ENCODE measurements at regions not wholly inside any gene's neighbourhood (a gene's known extent, or its start where the extent isn't known, plus 50 kb on each side); places are given as distances from the start of the nearest gene placed in this dataset.
"Not testable (repeated sequence)": the region's sequence is repeated elsewhere in the genome, so short reads cannot be mapped to it uniquely, and the experiment has no call there.

DNA sequence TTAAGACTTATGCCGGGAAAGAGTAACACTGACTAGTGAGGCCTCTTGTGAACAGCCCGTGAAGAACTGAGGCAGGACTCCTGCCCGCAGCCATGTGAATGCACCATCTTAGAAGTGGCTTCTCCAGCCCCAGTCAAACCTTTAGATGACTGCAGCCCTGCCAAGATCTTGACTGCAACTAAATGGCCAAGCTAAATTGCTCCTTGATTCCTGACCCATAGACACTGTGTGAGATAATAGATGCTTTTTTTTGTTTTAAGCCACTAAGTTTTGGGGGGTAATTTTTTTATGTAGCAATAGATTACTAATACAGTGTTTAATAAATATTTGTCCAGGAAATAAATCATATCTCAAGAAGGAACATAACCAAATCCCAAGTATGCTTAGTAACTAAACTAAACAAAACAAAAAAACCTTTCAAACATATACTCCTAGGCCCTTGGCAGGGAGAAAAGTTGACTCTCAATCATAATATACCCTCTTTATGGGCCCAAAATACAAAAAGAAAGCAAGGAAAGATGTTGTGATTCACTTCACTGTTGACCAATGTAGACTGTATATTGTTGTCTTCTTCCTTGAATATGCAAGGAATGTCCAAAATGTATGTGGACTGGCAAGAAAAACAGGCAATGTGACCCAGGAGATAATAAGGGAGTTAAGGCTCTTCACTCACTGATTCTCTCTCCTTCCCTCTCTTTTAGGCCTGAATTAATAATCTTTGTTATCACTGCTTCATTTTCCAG lies 79.7 kb upstream of the ZNF366 start:
- no peak for DNase-seq

DNA sequence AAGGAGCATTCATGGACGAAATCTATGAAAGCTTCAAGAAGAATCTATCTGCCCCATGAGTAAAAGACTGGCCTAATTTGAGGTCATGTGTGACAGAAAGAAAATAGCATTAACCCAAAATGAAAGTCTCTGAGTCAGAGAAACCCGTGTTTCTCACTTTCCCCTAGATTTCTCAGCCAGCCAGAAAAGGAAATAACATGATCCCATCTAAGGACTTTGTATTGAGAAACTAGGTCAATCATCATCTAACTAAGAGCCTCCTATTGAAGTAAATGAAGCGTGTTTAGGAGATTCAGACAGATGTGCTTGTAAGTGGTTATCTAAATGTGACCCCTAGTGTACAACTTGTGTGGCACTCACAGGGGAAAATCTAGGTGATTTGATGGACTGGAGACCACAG lies 77.3 kb upstream of the ZNF366 start:
- DNase-seq: no peak

- not testable (repeated sequence) for DNase-seq
These were observed 72.1 kb upstream of the ZNF366 start for GRCh38 chr5:72579290-72579689.

DNA sequence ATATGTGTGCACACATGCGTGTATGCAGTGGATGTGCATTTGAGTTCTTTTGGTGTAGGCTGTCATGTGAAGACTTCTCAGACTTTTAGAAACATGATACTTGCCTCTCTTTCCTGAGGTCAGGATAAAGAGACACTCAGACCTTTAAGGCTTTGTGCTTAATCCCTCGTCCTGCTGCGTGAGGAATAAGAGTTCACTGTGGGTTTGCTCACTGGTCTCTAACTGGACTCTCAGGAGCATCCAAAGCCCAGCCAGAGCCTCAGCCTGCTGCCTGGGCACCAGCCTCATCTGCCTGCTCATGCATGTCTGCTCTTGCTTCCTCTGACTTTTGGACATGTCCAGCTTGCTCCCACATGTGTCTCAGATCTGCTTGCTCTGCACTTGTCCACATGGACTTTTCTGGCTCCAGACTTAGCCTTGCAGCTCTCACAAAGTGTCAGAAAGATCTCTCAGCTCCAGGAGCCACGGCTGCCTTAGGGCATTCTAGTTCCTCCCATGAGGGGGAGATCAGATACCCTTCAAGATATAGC lies 65.1 kb upstream of the ZNF366 start:
- DNase-seq: no peak

GRCh38 chr5:72569408-72569944 lies 62.3 kb upstream of the ZNF366 start:
- no peak for DNase-seq

DNA sequence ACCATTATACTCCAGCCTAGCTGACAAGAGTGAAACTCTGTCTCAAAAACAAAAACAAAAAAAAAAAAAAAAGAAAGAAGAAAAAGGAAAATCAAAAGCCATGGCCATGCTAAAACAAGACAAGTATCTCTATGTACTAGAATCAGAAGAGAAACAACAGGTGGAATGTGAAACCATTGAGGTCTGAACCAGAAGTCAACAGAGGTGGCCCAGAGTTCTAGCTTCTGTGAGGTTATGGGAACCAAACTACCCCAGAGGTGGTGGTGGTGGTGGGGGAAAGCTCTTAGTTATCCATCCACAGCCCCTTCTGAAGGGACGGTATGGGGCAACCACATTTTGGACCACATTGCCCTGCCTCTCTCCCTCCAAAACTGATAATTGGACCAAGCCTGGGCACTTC lies 59.5 kb upstream of the ZNF366 start:
- DNase-seq: no peak

GRCh38 chr5:72565513-72566289 lies 58.5 kb upstream of the ZNF366 start:
- no peak for DNase-seq

DNA sequence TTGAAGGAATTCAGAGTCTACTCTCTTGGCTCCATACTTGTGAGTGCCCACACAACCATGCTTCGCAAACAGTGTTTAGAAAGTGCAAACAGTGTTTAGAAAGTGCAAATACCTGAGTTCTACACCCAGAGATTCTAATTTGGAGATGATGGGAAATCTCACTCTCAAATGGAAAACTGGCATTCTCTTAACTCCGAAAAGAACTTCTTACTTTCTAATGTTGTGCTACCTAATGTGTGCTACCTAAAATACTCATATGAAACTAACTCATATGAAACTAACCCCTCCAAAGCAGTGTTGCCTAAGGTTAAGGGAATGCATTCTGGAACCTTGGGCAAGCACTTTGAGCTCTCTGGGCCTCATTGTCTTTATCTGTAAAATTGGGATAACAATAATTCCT lies 55.5 kb upstream of the ZNF366 start:
- no peak for DNase-seq

GRCh38 chr5:72561148-72561972 lies 54.1 kb upstream of the ZNF366 start:
- DNase-seq: no peak

DNA sequence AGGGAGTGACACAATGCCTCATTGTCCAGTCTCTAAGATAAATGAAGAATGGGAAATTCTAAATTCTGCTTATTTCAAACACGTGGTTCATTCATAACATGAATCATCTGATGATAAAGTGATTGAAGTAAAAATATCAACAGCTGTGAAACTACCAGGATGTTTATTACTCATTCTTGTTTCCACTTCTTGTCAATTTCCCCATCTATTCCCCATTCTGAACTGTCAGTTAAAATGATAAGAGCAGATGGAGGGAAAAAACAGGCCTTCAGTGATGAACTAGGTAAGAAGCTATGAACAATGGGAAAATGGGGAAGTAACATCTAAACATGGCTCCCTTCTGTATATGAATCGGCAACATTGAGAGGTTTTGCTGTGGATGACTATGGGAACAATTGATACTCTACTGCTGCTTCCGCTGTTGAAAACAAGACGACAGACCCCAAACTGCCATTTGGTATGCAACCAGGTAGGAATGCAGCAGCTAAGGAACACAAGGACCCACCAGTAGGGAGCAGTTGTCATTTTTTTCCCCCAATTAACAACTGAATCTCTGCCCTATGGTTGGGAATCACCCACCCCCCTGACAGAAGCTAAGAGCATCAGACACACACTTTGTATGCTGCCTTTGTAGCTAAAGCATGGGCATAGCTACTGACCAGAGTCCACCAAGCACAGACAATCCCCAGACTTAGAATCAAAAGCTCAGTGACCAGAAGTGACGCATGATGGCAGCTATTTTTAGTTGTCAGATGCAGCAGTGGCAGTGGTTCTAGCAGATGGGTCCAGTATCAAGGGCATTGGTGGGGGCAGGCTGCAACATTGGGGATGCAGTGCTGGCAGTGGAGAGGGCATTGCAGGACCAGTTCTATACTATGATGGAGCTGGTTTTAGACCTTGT lies 52.9 kb upstream of the ZNF366 start:
- no peak for DNase-seq

DNA sequence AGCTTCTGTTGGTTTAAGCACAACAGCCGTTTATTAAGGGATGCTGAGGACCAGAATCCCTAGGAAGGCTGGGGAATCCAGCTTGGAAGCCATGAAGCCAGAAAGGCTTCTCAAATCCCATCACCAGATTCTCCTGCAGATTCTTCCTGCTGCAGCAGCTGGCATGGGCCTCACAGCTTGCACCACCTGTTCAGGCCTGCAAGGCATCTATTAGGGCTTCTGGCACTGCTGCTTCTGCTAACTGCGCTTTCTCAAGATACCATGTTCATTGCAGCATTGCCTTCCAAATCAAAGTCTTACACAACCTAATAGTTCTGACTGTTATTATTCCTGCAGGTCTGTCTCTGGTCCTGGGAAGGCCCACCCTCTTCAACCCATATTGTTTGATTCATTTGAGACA lies 51.2 kb upstream of the ZNF366 start:
- no peak for DNase-seq

- DNase-seq: no peak
These were observed 50.8 kb upstream of the ZNF366 start for GRCh38 chr5:72558046-72558336.

- DNase-seq: no peak
These were observed 50.2 kb upstream of the ZNF366 start for GRCh38 chr5:72557167-72558045.

Measured in stimulated activated naive CD4-positive, alpha-beta T cell treated with Interleukin-2 at 50 U/mL for 16 hours (primary cell).